Neuronal stem cell (in vitro differentiated cells): ENCODE measurements at regions not wholly inside any gene's neighbourhood (a gene's known extent, or its start where the extent isn't known, plus 50 kb on each side); places are given as distances from the start of the nearest gene placed in this dataset.

Source experiments
- DNase-seq: peaks from one replicate; pipeline ENCODE4 v3.0.0-alpha.2; 2013; ENCODE audit warnings: low spot score
- H2AFZ ChIP-seq: one replicate; pipeline ENCODE4 v1.6.1; 2013; ENCODE audit warnings: mild to moderate bottlenecking, low read length, inconsistent platforms
- H2AK5ac ChIP-seq: 2 replicates; pipeline ENCODE4 v1.6.1; 2013; ENCODE audit warnings: low read depth, mild to moderate bottlenecking, inconsistent platforms, low read length, moderate library complexity, mixed read lengths
- H2BK120ac ChIP-seq: 2 replicates; pipeline ENCODE4 v1.6.1; 2013; ENCODE audit warnings: low read depth, mild to moderate bottlenecking, inconsistent platforms, low read length, moderate library complexity, mixed read lengths
- H2BK12ac ChIP-seq: one replicate; pipeline ENCODE4 v1.6.1; 2013; ENCODE audit warnings: low read length, inconsistent platforms
- H2BK15ac ChIP-seq: 2 replicates; pipeline ENCODE4 v1.6.1; 2013; ENCODE audit warnings: mild to moderate bottlenecking, low read length, inconsistent platforms, mixed read lengths
- H2BK5ac ChIP-seq: one replicate; pipeline ENCODE4 v1.6.1; 2013; ENCODE audit warnings: inconsistent platforms, mild to moderate bottlenecking, low read length, moderate library complexity
- H3K14ac ChIP-seq: one replicate; pipeline ENCODE4 v1.6.1; 2013; ENCODE audit warnings: low read length, inconsistent platforms
- H3K18ac ChIP-seq: 2 replicates; pipeline ENCODE4 v1.6.1; 2013; ENCODE audit warnings: low read length, inconsistent platforms
- H3K23ac ChIP-seq: 2 replicates; pipeline ENCODE4 v1.6.1; 2013; ENCODE audit warnings: low read depth, mild to moderate bottlenecking, mixed read lengths, low read length, inconsistent platforms; ENCODE audit not compliant: poor library complexity
- H3K27ac ChIP-seq: replicated peaks from 3 replicates; pipeline ENCODE4 v1.5.1; 2013; ENCODE audit warnings: low read length, inconsistent platforms
- H3K27me3 ChIP-seq, 3 experiments: 2 replicates each; pipeline ENCODE4 v1.6.1; 2013; ENCODE audit warnings: low read length in 3 of 3, mild to moderate bottlenecking in 2 of 3, inconsistent platforms in 1 of 3, low read depth in 1 of 3, mixed read lengths in 1 of 3, moderate library complexity in 1 of 3; ENCODE audit not compliant: control insufficient read depth in 3 of 3, insufficient read depth in 3 of 3
- H3K36me3 ChIP-seq, 2 donors: replicated peaks in 1 of 2; 2 replicates each; pipeline ENCODE4 v1.6.1; 2013; ENCODE audit warnings: low read length in 2 of 2; ENCODE audit not compliant: control insufficient read depth in 2 of 2, insufficient read depth in 2 of 2
- H3K4ac ChIP-seq: 2 replicates; pipeline ENCODE4 v1.6.1; 2013; ENCODE audit warnings: inconsistent platforms, mild to moderate bottlenecking, low read length, moderate library complexity
- H3K4me1 ChIP-seq, 2 donors: 1 replicate in 1 of 2; 2 replicates in 1 of 2; pipeline ENCODE4 v1.6.1; 2013; ENCODE audit warnings: low read length in 2 of 2, low read depth in 1 of 2; ENCODE audit not compliant: control insufficient read depth in 2 of 2, insufficient read depth in 1 of 2
- H3K4me2 ChIP-seq: one replicate; pipeline ENCODE4 v1.6.1; 2013; ENCODE audit warnings: mild to moderate bottlenecking, low read length, inconsistent platforms; ENCODE audit not compliant: insufficient read depth, poor library complexity, severe bottlenecking
- H3K4me3 ChIP-seq, 2 donors: 2 replicates each; pipeline ENCODE4 v1.5.1; 2013; ENCODE audit warnings: low read length in 2 of 2, mild to moderate bottlenecking in 2 of 2, inconsistent platforms in 1 of 2, moderate library complexity in 1 of 2
- H3K79me1 ChIP-seq: one replicate; pipeline ENCODE4 v1.6.1; 2013; ENCODE audit warnings: low read depth, mild to moderate bottlenecking, inconsistent platforms, low read length, moderate library complexity
- H3K9ac ChIP-seq: one replicate; pipeline ENCODE4 v1.6.1; 2013; ENCODE audit warnings: mild to moderate bottlenecking, low read depth, low read length, inconsistent platforms; ENCODE audit not compliant: poor library complexity
- H3K9me3 ChIP-seq, 2 donors: replicated peaks in 1 of 2; 2 replicates each; pipeline versions ENCODE3 to v1.6.1; 2013; ENCODE audit warnings: low read length in 2 of 2, mild to moderate bottlenecking in 2 of 2, inconsistent platforms in 1 of 2, low read depth in 1 of 2, mixed read lengths in 1 of 2, moderate library complexity in 1 of 2; ENCODE audit not compliant: control insufficient read depth in 2 of 2, insufficient read depth in 1 of 2
- H4K8ac ChIP-seq: one replicate; pipeline ENCODE4 v1.6.1; 2013; ENCODE audit warnings: low read depth, mild to moderate bottlenecking, inconsistent platforms, low read length, moderate library complexity
- H4K91ac ChIP-seq: one replicate; pipeline ENCODE4 v1.6.1; 2013; ENCODE audit warnings: low read length, low read depth, mild to moderate bottlenecking, inconsistent platforms; ENCODE audit not compliant: poor library complexity
- WGBS, 2 donors: extraction: QIAGEN DNeasy Blood & Tissue Kit; methylation state at CpG; one replicate each; pipeline ENCODE4 v1.1.7; 2013; ENCODE audit warnings: missing lambda C conversion rate in 2 of 2, mixed read lengths in 1 of 2; ENCODE audit not compliant: insufficient read length in 2 of 2, insufficient replicate concordance in 1 of 2; ENCODE audit errors: extremely low coverage in 2 of 2; 5-methylcytosine and 5-hydroxymethylcytosine counted together

DNA sequence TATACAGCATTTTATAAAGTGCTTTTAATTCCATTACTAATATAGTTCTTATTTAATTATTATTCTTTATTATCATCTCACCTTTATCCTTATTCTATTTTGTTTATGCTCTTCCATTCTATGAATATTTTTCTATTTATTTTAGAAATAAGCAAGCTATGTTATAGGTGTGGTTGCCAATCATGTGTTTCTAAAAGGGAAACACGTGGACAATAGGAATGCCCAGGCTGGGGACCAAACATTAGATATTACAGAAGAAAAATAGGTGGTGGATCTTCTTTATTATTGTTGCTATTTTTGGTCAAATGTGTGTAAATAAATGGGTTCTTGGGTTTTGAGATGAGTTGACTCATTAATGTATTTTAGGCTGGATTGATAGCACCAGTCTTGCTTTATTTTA is 438.3 kb downstream of the RAB38 start:
- DNase-seq = no peak
- Histone ChIP-seq H3K23ac (no peak overlapping the region), H4K91ac (no peak overlapping the region)

DNA sequence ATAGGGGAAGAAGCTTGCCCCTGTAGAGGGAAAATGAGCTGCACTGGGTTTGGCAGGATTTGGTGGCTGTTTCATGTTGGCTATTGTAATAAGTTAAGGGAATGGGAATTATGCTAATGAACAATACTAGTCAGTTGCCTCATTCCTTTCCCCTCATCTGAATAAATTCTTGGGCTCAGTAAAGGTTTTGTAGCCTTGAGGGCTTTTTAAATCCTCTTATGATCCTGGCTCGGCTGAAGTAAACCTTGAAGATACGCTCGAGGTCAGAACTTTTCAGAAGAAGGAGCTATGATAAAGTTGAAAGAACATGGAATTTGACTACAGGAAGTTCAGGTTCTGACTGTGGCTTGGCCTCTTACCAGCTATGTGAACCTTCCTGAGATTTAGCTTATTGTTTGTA is 448.7 kb downstream of the RAB38 start:
- H3K18ac ChIP-seq = no peak overlapping the region
- H2BK5ac ChIP-seq = no peak overlapping the region
- no peak overlapping the region for H2BK15ac ChIP-seq
- no CpG with 5 or more reads among the region's 3 CpGs for WGBS, 2 donors
- no peak overlapping the region for H3K4ac ChIP-seq
- no peaks in the 10 kb centered on the region for H3K79me1 ChIP-seq
- H3K23ac ChIP-seq = no peak overlapping the region
- H2BK12ac ChIP-seq = no peak overlapping the region
- DNase-seq = no peak
- H3K4me3 ChIP-seq = no peak overlapping the region
- no peak overlapping the region for H3K9ac ChIP-seq
- no peaks in the 10 kb centered on the region for H3K9me3 ChIP-seq
- H2AFZ ChIP-seq = no peak overlapping the region
- H3K4me1 ChIP-seq = no peaks in the 10 kb centered on the region
- no peaks in the 10 kb centered on the region for H3K36me3 ChIP-seq
- H3K27ac ChIP-seq = no peak overlapping the region
- H3K27me3 ChIP-seq = no peaks in the 10 kb centered on the region
- H3K14ac ChIP-seq = no peak overlapping the region
- H4K91ac ChIP-seq = no peak overlapping the region
- no peak overlapping the region for H2BK120ac ChIP-seq
- H2AK5ac ChIP-seq = no peak overlapping the region
- H3K4me2 ChIP-seq = no peak overlapping the region
- H4K8ac ChIP-seq = no peak overlapping the region

More for the DNA sequence above, 438.3 kb downstream of the RAB38 start:
- H2BK15ac ChIP-seq = no peak overlapping the region
- H3K4me1 ChIP-seq = no peaks in the 10 kb centered on the region
- H3K27me3 ChIP-seq = no peaks in the 10 kb centered on the region
- H3K4me2 ChIP-seq = no peak overlapping the region
- H3K4me3 ChIP-seq = no peak overlapping the region
- H3K27ac ChIP-seq = no peak overlapping the region
- no peak overlapping the region for H2BK120ac ChIP-seq
- no peaks in the 10 kb centered on the region for H3K9me3 ChIP-seq
- no peak overlapping the region for H3K9ac ChIP-seq
- H4K8ac ChIP-seq = no peak overlapping the region
- H3K14ac ChIP-seq = no peak overlapping the region
- no CpG with 5 or more reads among the region's 1 CpG for WGBS, 2 donors
- no peak overlapping the region for H3K4ac ChIP-seq
- H2BK12ac ChIP-seq = no peak overlapping the region
- H2AFZ ChIP-seq = no peak overlapping the region
- no peaks in the 10 kb centered on the region for H3K36me3 ChIP-seq
- H3K79me1 ChIP-seq = no peaks in the 10 kb centered on the region
- H2BK5ac ChIP-seq = no peak overlapping the region
- H2AK5ac ChIP-seq = no peak overlapping the region
- no peak overlapping the region for H3K18ac ChIP-seq

DNA sequence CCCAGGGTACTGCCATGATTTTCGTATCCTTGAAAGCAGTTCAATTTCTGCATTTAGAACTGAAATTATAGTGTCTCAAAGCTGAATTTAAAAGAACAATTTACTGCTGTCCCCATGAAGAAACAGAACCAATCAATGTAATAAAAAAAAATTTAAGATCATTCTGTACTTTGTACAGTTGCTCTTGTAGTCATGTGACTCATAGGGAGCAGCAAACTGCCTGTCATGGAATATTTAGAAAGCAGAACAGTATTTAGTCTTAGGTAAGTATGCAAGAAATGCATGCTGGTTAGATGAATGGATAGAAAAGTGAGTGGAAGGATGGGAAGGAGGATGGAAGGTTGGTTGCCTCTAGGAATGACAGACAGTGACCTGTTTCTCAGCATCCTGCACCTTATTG is 450.9 kb downstream of the RAB38 start:
- H3K36me3 ChIP-seq = no peaks in the 10 kb centered on the region
- no peak overlapping the region for H2BK15ac ChIP-seq
- no peak overlapping the region for H2BK5ac ChIP-seq
- H3K4me3 ChIP-seq = no peak overlapping the region
- H3K14ac ChIP-seq = no peak overlapping the region
- H3K79me1 ChIP-seq = no peaks in the 10 kb centered on the region
- no peak overlapping the region for H3K27ac ChIP-seq
- no peak for DNase-seq
- H3K23ac ChIP-seq = no peak overlapping the region
- H3K9ac ChIP-seq = no peak overlapping the region
- no peak overlapping the region for H3K18ac ChIP-seq
- peaks cover 0 to 2% of the 10 kb centered on the region in 2 donors for H3K4me1 ChIP-seq
- no peak overlapping the region for H2BK120ac ChIP-seq
- no peak overlapping the region for H4K8ac ChIP-seq
- H2AFZ ChIP-seq = no peak overlapping the region
- H2BK12ac ChIP-seq = no peak overlapping the region
- H3K27me3 ChIP-seq = no peaks in the 10 kb centered on the region
- H4K91ac ChIP-seq = no peak overlapping the region
- no CpG with 5 or more reads among the region's 1 CpG for WGBS, 2 donors
- no peak overlapping the region for H3K4me2 ChIP-seq
- no peaks in the 10 kb centered on the region for H3K9me3 ChIP-seq
- no peak overlapping the region for H3K4ac ChIP-seq
- no peak overlapping the region for H2AK5ac ChIP-seq

DNA sequence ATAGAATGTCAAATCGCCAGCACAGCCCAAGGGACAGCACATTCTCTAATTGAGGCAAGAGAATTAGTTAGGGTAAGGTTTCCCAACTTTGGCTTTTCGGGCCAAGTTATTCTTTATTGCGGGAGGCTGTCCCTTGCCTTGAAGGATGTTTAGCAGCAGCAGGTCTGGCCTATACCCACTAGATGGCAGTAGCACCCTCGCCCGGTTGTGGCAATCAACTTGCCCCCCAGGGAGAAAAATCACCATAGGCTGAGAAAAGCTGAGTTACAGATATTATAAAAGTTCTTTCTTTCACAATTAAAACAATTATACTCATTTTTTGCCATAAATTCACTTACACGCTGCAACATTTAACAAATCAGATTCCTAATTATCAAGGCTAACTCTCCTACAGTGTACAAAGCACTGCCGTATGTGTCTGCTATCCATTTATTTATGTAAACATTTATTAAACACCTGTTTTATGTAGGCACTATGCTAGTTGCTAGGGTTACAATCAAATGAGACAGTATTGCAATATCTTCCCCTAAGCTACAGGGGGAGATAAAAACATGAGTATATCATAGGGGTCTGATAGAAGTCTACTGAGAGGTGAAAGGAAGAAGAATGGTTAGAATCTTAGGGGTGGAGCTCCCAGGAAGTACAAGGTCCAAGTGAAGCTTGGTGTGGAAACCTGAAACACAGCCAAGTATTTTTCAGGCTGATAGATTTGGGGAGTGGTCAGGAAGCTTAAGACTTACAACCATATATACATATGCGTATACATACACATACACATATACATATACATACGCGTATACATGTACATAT is 452.3 kb downstream of the RAB38 start:
- WGBS, 2 donors = no CpG with 5 or more reads among the region's 10 CpGs
- no peak overlapping the region for H3K23ac ChIP-seq
- no peak overlapping the region for H2BK12ac ChIP-seq

More for the DNA sequence above, 452.3 kb downstream of the RAB38 start:
- H2BK15ac ChIP-seq = no peak overlapping the region
- H3K4me3 ChIP-seq = no peak overlapping the region
- H2BK120ac ChIP-seq = no peak overlapping the region
- no peaks in the 10 kb centered on the region for H3K36me3 ChIP-seq
- H3K27ac ChIP-seq = no peak overlapping the region
- H4K91ac ChIP-seq = no peak overlapping the region
- DNase-seq = no peak
- no peak overlapping the region for H3K18ac ChIP-seq
- H3K4me2 ChIP-seq = no peak overlapping the region
- H3K27me3 ChIP-seq = no peaks in the 10 kb centered on the region
- no peak overlapping the region for H2BK5ac ChIP-seq
- H2AK5ac ChIP-seq = no peak overlapping the region
- no peak overlapping the region for H3K14ac ChIP-seq
- no peak overlapping the region for H2AFZ ChIP-seq
- peaks cover 0 to 2% of the 10 kb centered on the region in 2 donors for H3K4me1 ChIP-seq
- H3K9ac ChIP-seq = no peak overlapping the region
- no peaks in the 10 kb centered on the region for H3K79me1 ChIP-seq
- no peaks in the 10 kb centered on the region for H3K9me3 ChIP-seq
- no peak overlapping the region for H4K8ac ChIP-seq
- no peak overlapping the region for H3K4ac ChIP-seq
